DOHH2 (cell line): ENCODE measurements at regions not wholly inside any gene's neighbourhood (a gene's known extent, or its start where the extent isn't known, plus 50 kb on each side); places are given as distances from the start of the nearest gene placed in this dataset.

Experiments
- EZH2phosphoT487 ChIP-seq: fragments of 200-600 bp; sonication (generic); IDR thresholded peaks from 2 replicates; pipeline ENCODE4 v1.6.1; 2017; ENCODE audit warnings: borderline replicate concordance, mild to moderate bottlenecking, antibody characterized with exemption, low read length, moderate library complexity, mixed read lengths
- TF ChIP-seq, protein P1 (sequence below): fragments of 200-600 bp; sonication (generic); IDR thresholded peaks from one replicate; pipeline ENCODE4 v1.5.1; 2014; ENCODE audit warnings: antibody characterized with exemption, mild to moderate bottlenecking, low read depth, low read length; ENCODE audit not compliant: poor library complexity, severe bottlenecking

DNA sequence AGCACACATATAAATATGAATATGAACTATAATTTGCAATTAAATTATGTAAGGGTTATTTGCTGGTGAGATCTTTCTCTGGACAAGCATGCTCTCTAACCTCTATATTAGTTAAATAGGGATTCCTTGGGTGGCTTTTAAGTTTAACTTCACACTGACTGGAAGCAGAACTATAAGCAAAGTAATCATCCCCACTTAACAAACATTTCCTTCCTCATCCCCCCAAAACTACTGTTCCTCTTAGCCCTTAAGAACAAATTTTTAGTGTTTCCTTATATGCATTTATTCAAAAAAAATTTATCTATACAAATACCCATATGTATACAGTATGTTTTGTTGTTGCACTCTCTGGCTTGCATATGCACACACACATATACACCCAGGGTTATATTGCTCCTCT is 512.1 kb upstream of the MEF2C start:
- no peak for TF ChIP-seq EZH2phosphoT487
- TF ChIP-seq, protein P1, sequence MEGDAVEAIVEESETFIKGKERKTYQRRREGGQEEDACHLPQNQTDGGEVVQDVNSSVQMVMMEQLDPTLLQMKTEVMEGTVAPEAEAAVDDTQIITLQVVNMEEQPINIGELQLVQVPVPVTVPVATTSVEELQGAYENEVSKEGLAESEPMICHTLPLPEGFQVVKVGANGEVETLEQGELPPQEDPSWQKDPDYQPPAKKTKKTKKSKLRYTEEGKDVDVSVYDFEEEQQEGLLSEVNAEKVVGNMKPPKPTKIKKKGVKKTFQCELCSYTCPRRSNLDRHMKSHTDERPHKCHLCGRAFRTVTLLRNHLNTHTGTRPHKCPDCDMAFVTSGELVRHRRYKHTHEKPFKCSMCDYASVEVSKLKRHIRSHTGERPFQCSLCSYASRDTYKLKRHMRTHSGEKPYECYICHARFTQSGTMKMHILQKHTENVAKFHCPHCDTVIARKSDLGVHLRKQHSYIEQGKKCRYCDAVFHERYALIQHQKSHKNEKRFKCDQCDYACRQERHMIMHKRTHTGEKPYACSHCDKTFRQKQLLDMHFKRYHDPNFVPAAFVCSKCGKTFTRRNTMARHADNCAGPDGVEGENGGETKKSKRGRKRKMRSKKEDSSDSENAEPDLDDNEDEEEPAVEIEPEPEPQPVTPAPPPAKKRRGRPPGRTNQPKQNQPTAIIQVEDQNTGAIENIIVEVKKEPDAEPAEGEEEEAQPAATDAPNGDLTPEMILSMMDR = no peak
